Left ventricle myocardium superior (tissue), 1 donor: ENCODE measurements at regions not wholly inside any gene's neighbourhood (a gene's known extent, or its start where the extent isn't known, plus 50 kb on each side); places are given as distances from the start of the nearest gene placed in this dataset.
"Not testable (repeated sequence)": the region's sequence is repeated elsewhere in the genome, so short reads cannot be mapped to it uniquely, and the experiment has no call there.

ENCODE experiments used
- ATAC-seq: fragments of 200-7000 bp; cut with Tn5 transposase; one replicate; pipeline ENCODE4 v1.9.1; 2020; ENCODE audit warnings: mild to moderate bottlenecking, moderate library complexity
- DNase-seq: peaks from one replicate; pipeline ENCODE4 v3.0.0-alpha.2; 2020
- intact Hi-C: fragments of 100-400 bp; cut with micrococcal nuclease; formaldehyde crosslinking; loops from one replicate; pipeline ENCODE4 v1.11.0; 2022
- donor health status: DM: no; HTN: yes; CAD: no; lungs with severe emphysema.

- no peak for ATAC-seq
Observed at GRCh38 chr17:63223212-63223911, 222.7 kb downstream of the CYB561 start.

DNA sequence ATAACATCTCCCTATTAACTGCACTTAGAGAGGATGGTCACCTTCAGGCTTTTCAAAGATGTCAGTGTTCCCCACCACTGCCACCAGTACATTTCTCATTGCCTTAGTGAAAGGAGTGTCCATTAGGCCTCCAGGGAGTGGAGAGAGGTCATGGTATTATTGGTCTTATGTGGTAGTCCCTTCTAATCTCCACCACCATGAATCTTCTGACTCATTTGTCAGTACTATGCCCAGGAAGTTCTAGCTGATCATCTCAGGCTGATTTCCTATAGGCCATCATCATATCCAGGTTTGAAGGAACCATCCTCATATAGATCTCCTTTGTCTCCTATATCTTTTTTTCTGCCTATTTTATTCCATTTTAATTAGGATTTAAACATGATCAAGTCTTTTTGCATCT is 221.5 kb downstream of the CYB561 start:
- ATAC-seq, result no peak
- DNase-seq, result no peak
- intact Hi-C loops, result no loop called here

More at GRCh38 chr17:63223212-63223911, 222.7 kb downstream of the CYB561 start:
- intact Hi-C loops, result no loop called here
- DNase-seq, result no peak

DNA sequence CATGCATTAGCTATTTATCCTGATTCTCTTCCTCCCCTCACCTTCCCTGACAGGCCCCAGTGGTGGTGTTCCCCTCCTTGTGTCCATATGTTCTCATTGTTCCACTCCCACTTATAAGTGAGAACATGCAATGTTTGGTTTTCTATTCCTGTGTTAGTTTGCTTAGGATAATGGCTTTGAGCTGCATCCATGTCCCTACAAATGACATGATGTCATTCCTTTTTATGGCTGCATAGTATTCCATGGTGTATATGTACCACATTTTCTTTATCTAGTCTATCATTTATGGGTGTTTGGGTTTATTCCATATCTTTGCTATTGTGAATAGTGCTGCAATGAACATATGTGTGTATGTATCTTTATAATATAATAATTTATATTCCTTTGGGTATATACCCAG is 219.4 kb downstream of the CYB561 start:
- DNase-seq, intact Hi-C loops, ATAC-seq: not testable (repeated sequence)

- intact Hi-C loops, DNase-seq, ATAC-seq: not testable (repeated sequence)
Observed at GRCh38 chr17:63231015-63231620, 215.0 kb downstream of the CYB561 start.

DNA sequence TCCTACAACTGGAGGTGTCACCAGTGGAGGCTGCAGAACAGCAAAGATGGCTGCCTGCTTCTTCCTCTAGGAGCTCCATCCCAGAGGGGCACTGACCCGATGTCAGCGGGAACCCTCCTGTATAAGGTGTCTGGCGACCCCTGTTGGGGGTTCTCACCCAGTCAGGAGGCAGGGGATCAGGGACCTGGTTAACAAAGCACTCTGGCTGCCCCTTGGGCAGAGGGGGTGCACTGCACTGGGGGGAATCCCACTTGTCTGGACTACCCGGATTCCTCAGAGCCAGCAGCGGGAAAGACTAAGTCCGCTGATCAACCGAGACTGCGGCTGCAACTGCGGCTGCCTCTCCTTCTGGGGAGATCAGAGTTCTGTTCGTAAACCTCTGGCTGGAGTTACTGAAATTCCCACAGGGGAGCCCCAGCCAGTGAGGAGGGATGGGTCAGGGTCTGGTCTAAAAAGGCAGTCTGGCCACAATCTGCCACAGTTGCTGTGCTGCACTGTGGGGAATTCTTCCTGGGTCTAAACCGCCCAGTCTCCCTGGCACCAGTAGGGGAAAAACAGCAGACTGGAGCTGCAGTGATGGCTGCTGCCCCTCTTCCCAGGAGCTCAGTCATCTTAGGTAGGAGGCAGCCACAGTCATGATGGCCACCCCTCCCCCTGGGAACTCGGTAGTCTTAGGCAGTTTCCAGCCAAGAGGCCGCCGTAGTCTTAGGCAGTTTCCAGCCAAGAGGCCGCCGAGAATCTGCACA is 213.4 kb downstream of the CYB561 start:
- intact Hi-C loops, result no loop called here
- DNase-seq (no peak), ATAC-seq (no peak)

- ATAC-seq (no peak), DNase-seq (no peak)
- intact Hi-C loops, result no loop called here
Observed at GRCh38 chr17:63240106-63240505, 206.0 kb downstream of the CYB561 start.

- DNase-seq, result no peak
- intact Hi-C loops, result no loop called here
- no peak for ATAC-seq
Observed at GRCh38 chr17:63246344-63246743, 199.8 kb downstream of the CYB561 start.

DNA sequence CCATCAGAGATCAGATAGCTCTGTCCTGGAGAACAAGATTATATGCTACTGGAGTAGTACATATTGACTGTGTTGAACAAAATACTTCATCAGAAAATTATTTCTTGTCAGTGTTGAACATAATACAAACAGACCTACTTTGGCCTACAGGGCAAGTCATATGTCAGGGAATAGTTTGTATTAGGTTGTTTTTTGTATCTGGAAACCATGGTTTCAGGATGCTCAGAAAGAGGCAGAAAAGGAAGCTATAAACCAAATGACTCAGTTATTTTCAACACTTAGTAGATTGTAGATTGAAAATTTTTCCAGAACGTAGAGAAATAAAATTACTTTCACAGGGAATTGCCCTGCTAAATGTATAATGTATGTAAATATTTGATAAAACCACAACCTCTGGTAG is 198.4 kb downstream of the CYB561 start:
- DNase-seq (no peak), ATAC-seq (no peak)
- intact Hi-C loops, result no loop called here

- DNase-seq (no peak), ATAC-seq (peak; percentile 60)
- intact Hi-C loops, result no loop called here
Observed at GRCh38 chr17:63249256-63250004, 196.7 kb downstream of the CYB561 start.

DNA sequence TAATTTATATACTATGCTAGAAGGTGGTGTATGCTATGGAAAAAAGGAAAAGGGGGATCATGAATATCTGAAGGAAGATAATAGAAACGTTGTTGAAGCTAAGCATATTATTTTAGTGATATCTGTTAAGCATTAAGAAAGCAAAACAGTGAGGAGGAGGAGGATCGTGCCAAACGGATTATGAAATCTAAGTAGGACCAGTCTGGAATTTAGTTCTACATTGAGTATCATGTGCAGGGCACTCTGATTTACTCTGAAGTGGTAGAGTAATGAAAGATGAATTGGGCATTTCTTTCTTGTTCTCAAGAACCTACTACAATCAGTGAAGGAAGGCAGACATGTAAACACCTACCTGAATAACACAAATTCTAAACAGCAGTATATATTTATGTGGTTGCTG is 195.3 kb downstream of the CYB561 start:
- ATAC-seq, result peak; percentile 53
- no peak for DNase-seq
- intact Hi-C loops, result no loop called here

DNA sequence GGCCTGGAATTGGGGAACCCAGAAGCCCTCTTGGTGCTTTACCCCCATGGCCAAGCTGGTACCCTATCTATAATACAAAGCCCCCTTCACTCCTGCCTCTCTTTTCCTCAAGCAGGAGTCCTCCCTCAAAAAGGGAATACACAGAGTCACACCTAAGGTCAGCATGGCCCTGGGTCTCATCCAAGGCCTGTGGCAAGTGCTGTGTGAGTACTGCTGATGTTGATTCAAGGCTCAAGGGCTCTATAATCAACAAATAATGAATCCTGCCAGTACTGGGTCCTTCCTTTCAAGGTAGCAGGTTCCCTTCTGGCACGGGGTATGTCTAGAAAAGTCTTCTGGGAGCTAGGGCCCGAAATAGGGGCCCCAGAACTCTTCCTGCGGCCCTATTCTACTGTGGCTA is 187.3 kb downstream of the CYB561 start:
- intact Hi-C loops, result no loop called here
- ATAC-seq, result no peak

DNA sequence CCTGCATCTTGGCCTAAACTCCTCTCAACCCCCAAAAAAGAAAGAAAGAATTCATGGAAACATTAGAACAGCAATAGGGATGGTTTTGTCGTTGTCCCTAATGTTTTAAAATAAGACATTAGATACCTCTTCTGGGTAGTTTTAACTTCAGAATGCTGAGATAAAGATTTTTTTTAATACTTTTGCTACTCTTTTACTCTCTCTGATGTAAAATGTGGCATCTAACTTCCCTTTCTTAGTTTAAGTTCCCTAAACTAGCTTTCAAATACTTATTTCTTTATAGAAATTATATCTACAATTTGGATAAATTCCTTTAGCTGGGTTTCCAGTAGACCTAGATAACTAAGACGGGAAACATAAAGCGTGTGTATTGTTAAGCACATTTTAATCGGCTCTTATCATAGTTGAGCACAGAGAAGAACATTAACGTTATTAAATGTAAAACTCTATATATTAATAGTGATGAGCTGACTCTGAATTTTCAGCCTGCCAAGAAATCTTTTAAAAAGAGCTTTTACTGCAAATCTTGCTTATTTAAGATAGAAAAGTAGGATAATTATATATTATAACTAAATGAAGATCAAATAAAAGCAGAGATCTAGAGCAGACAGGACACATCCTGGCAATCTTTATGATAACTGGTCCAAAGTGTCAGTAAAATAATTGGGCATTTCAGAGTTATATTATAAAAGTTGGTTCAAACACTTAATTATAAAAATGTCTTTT is 183.2 kb downstream of the CYB561 start:
- ATAC-seq, result no peak
- no peak for DNase-seq
- intact Hi-C loops, result no loop called here

More for the DNA sequence above, 187.3 kb downstream of the CYB561 start:
- no peak for DNase-seq

GRCh38 chr17:63265526-63265925 is 180.6 kb downstream of the CYB561 start:
- DNase-seq (no peak), ATAC-seq (no peak)
- intact Hi-C loops, result no loop called here

DNA sequence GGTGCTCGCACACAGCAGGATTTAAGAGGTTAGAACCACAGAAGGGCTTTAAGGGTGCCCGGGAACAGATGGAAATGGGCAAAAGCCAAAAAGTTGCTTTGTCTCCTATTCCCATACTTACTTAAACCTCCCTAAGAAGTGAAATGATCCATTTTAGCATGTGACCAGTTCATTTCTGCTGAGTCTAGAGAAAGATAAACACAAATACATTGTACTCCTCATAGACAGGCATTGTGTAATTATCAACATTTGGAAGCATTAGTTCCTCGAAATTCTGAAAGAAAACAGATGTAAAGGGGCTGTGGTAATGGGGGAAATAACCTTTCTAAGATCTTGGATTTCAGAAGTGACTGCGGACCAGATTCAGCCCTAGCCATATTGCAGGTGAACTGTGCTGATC is 178.3 kb downstream of the CYB561 start:
- intact Hi-C loops, result no loop called here
- no peak for ATAC-seq

GRCh38 chr17:63268827-63269226 is 177.3 kb downstream of the CYB561 start:
- no peak for DNase-seq
- intact Hi-C loops, result no loop called here
- no peak for ATAC-seq

More for the DNA sequence above, 178.3 kb downstream of the CYB561 start:
- DNase-seq, result no peak

GRCh38 chr17:63270610-63271009 is 175.5 kb downstream of the CYB561 start:
- DNase-seq (no peak), ATAC-seq (no peak)
- intact Hi-C loops, result loop anchor here (10.0 kb wide), 1 partner anchor 134 kb away; no protein-coding TSS in a partner anchor

- DNase-seq, result peak; percentile 53
- ATAC-seq, result peak; percentile 93
Observed at GRCh38 chr17:63274146-63274545, 172.0 kb downstream of the CYB561 start.

GRCh38 chr17:63275318-63275970 is 170.7 kb downstream of the CYB561 start:
- ATAC-seq (peak; percentile 80), DNase-seq (no peak)
- intact Hi-C loops, result loop anchor here (10.0 kb wide), 1 partner anchor 129 kb away; no protein-coding TSS in a partner anchor

More at GRCh38 chr17:63274146-63274545, 172.0 kb downstream of the CYB561 start:
- intact Hi-C loops, result loop anchor here (10.0 kb wide), 1 partner anchor 131 kb away; no protein-coding TSS in a partner anchor
